Stimulated activated CD4-positive, alpha-beta T cell treated with anti-CD3 and anti-CD28 coated beads, Interleukin-2, amount 100 ng/mL, for 24 hours (primary cell): ENCODE measurements at regions not wholly inside any gene's neighbourhood (a gene's known extent, or its start where the extent isn't known, plus 50 kb on each side); places are given as distances from the start of the nearest gene placed in this dataset.
"Not testable (repeated sequence)": the region's sequence is repeated elsewhere in the genome, so short reads cannot be mapped to it uniquely, and the experiment has no call there.

ENCODE experiments used
- DNase-seq, 2 donors: peaks; one replicate each; pipeline ENCODE4 v3.0.0-alpha.2; 2020

DNA sequence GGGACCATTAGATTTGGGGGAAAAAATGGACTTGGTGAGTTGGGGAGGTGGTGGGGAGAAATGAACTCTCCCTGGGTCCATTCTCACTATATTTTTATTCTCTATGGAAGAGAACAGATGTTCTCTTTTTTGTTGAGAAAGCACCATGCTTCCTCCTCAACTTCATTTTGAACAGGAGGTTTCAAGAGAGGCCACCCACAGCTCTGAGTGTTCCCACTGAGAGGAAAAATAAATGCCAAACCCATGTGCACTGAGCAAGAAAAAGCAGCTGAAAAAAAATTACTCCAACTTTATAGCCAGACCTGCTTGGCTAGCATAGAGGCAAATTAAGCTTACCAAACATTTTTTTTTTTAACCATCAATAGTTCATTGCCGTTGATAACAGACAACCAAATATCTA, 883.6 kb downstream of the KCNJ2 start:
- no peak for DNase-seq

- no peak for DNase-seq
Measured at GRCh38 chr17:71055128-71055527, 885.8 kb downstream of the KCNJ2 start.

GRCh38 chr17:71057448-71057847, 888.1 kb downstream of the KCNJ2 start:
- no peak for DNase-seq

- DNase-seq, result no peak
Measured at GRCh38 chr17:71057938-71058337, 888.6 kb downstream of the KCNJ2 start.

- no peak for DNase-seq
Measured at GRCh38 chr17:71063127-71063526, 893.8 kb downstream of the KCNJ2 start.

DNA sequence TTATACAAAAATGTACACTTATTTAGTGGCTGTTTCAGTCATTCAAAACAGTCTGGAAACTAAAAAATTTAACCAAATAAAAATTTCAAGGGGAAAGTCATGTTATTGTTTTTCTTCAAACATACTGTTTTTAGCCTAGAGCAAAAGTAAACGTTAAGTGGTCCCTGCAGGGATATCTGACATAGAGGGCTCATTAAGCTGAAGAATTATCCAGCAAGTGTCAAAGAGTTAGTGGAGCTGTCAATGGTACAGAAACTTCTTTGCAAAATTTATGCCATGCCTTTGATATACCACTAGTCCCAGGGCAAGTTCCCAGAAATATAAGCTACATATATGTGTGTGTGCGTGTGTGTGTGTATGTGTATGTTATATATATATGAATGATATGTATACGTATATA, 894.2 kb downstream of the KCNJ2 start:
- no peak for DNase-seq

DNA sequence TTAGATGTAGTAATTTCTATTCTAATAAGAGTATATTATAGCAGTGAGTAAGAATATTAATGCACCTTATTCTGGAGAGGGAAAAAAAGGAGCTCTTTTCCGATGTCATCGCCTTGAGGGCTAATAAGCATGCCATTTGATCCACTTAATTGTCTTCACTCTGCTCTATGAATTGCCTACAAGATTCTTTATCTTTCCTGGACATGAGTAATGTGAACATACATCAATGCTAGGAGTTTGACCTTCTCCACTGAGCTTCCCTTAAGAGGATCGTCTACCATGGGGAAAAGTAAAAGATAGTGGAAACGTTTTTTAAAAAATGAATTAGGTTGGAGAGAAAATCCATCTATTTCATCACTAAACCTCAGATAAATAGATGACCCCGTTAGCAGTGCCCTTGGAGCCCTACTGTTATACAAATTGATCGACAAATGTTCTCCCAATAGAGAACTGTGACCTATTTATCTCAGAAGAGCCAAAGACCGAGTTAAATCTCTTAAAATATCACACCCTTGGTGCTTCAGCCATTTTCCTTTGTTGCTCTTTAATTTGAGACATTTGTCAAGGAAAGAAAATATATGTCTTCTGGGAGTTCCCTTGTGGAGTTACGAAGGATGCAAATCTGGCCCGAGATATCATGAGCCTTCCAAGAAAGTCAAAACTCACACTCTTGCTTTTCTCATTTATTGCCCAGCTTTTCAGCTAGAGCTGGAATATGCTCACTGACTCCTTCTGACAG, 898.5 kb downstream of the KCNJ2 start:
- DNase-seq, result no peak

- DNase-seq, result no peak
Measured at GRCh38 chr17:71068408-71068750, 899.0 kb downstream of the KCNJ2 start.

GRCh38 chr17:71071041-71071440, 901.7 kb downstream of the KCNJ2 start:
- DNase-seq, result no peak

GRCh38 chr17:71071837-71072236, 902.5 kb downstream of the KCNJ2 start:
- DNase-seq, result no peak

DNA sequence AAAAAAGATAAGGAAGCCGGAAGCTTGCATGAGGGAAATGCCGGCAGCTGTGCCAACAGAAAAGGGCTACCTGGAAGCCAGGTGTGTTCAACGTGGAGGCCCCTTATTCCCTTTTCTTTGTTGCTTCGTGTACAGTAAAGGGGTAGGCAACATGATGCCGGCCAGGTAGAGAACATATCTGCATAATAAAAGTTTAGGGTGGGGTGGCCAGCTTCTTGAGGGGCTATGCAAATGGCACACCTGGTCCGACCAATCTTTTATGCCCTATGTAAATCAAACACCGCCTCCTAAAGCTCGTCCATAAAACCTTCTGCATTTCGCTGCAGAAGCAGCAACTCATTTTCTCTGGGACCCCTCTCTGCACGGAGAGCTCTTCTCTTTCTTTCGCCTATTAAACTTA, 911.6 kb downstream of the KCNJ2 start:
- DNase-seq, result no peak

GRCh38 chr17:71081666-71082065, 912.3 kb downstream of the KCNJ2 start:
- no peak for DNase-seq

- peak in 1 of 2 donors; percentile 2 for DNase-seq
Measured at GRCh38 chr17:71084219-71084618, 914.9 kb downstream of the KCNJ2 start.

- DNase-seq, result no peak
Measured at GRCh38 chr17:71084838-71085237, 915.5 kb downstream of the KCNJ2 start.

DNA sequence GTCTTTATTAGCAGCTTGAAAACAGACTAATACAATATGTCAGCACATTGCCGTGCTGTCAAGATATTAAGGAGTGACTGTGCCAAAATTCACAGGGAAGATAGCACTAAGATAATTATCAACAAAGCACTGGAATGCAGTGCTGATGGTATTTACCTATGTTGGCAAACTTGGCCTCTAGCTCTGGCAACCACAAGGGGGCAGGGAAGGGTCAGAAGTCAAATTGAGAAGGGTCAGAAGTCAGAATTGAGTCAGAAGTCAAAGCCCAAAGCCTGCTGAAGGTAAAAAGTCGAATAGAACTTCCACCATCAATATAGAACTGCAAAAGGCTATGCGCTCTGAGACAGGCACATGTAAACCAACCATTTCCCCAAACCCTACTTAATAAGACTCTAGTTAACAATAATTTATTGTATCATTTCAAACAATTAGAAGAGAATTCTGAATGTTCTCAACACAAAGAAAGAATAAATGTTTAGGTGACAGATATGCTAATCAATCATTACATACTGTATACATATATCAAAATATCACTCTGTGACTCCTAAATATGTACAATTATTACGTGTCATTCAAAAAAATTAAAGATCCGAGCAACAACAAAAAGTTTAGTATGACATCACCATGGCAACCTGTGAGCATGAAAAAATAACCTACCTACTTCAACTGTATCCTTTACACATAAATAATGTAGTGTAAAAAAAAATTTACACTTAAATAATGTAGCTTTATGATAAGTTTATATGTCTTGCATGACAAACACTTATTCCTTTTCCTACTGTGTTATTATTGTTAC, 916.1 kb downstream of the KCNJ2 start:
- peak in 1 of 2 donors; percentile 2 for DNase-seq

- DNase-seq, result no peak
Measured at GRCh38 chr17:71089431-71089830, 920.1 kb downstream of the KCNJ2 start.

GRCh38 chr17:71098071-71098470, 928.7 kb downstream of the KCNJ2 start:
- DNase-seq, result no peak

- no peak for DNase-seq
Measured at GRCh38 chr17:71099003-71099714, 929.8 kb downstream of the KCNJ2 start.

- DNase-seq, result no peak
Measured at GRCh38 chr17:71102777-71103176, 933.4 kb downstream of the KCNJ2 start.

DNA sequence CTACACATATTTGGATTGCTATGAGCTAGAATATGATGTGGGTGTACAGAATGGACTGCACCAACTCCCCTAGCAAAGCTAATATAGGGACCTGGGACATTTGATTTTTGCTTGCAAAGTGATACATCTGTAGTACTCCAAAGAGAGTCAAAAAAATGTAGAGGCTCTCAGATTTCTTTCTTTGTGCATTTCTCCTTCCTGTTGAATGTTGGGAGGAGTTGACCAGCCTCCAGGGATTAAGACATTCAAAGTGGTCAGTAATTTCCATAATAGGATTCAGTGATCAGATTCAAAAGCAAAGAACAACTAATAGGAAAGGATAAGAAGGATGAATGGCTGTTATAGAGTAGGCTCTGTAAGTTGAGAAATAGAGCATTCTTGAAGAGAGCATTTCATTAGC, 934.9 kb downstream of the KCNJ2 start:
- DNase-seq, result no peak

- DNase-seq, result not testable (repeated sequence)
Measured at GRCh38 chr17:71106056-71106455, 936.7 kb downstream of the KCNJ2 start.

DNA sequence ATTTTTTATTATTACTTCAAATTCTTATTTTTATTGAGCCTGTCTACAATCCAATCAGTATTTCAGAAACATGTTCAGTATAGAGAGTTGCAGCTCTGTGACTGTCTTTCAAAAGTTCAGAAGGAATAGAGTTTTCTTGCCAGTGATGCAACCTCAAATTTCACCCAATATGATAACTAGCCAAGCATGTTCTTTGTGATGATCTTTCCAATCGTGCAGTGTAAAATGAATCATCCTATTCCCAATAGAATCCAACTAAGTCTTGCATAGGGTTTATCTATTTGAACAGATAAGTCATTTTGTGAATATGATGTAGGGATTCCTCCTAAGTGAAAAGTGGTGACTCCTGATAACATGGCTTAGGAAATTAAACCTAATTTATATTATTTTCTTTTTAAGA, 937.8 kb downstream of the KCNJ2 start:
- no peak for DNase-seq

DNA sequence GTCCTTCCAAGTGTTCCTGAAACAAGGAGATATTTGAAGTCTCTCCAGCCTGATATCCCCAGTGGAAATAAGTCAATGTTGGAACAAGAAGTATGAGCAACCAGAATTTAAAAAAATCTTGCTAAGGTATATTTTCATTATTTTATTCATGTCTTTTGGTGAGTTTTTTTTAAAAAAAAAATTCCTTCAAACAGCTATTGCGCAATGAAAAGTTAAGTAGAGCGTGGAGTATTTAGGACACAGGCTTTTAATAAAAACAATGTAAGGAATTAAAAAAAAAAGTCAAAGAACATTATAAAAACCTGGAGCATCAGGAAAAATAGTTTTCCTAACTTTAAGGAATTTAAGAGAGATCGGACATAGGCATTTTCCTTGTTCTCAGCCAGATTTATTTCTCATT, 940.4 kb downstream of the KCNJ2 start:
- no peak for DNase-seq

DNA sequence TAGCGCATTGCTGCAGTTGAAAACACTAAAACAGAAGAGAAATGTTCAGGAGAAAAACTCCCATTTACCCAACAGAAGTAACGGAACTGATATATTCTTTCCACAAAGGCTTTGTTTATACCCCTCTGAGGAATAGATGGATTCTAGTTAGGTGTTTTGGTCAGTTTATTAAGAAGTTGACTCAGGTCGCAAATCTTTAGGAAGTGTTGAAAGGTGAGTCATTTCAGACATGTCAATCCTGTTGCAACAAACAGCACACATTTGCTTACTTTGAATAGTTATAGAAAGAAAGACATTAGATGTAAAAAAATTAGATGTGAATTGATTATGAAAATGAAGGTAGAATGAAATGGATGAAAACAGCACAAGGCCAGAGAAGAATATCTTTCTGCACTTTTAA, 941.0 kb downstream of the KCNJ2 start:
- DNase-seq, result no peak
